ENCODE measurements at regions not wholly inside any gene's neighbourhood (a gene's known extent, or its start where the extent isn't known, plus 50 kb on each side); places are given as distances from the start of the nearest gene placed in this dataset.

- H3K27me3 ChIP-seq (ENCODE audit: control insufficient read depth, insufficient read depth, low read length) = no peaks in the 10 kb centered on the region
- H3K4me1 ChIP-seq (ENCODE audit: control insufficient read depth, insufficient read depth, low read length) = no peaks in the 10 kb centered on the region
- H3K9ac ChIP-seq (ENCODE audit: low read length) = no peak overlapping the region
- no peak overlapping the region for H3K27ac ChIP-seq (ENCODE audit: low read depth, low read length)
- no peak overlapping the region for H3K4me3 ChIP-seq (ENCODE audit: low read depth, low read length)
- no peaks in the 10 kb centered on the region for H3K9me3 ChIP-seq (ENCODE audit: control insufficient read depth, insufficient read depth, low read depth, low read length)
- H3K36me3 ChIP-seq (ENCODE audit: control insufficient read depth, insufficient read depth, low read length) = no peaks in the 10 kb centered on the region
These were observed 196.5 kb upstream of the DGKB start for GRCh38 chr7:15099074-15099473.

- no peak overlapping the region for H3K4me3 ChIP-seq (ENCODE audit: low read depth, low read length)
- H3K4me1 ChIP-seq (ENCODE audit: control insufficient read depth, insufficient read depth, low read length) = no peaks in the 10 kb centered on the region
- H3K27ac ChIP-seq (ENCODE audit: low read depth, low read length) = no peak overlapping the region
- H3K36me3 ChIP-seq (ENCODE audit: control insufficient read depth, insufficient read depth, low read length) = no peaks in the 10 kb centered on the region
- H3K9ac ChIP-seq (ENCODE audit: low read length) = no peak overlapping the region
- H3K27me3 ChIP-seq (ENCODE audit: control insufficient read depth, insufficient read depth, low read length) = no peaks in the 10 kb centered on the region
- no peaks in the 10 kb centered on the region for H3K9me3 ChIP-seq (ENCODE audit: control insufficient read depth, insufficient read depth, low read depth, low read length)
These were observed 194.3 kb upstream of the DGKB start for GRCh38 chr7:15096853-15097252.

GRCh38 chr7:15094989-15095388 lies 192.4 kb upstream of the DGKB start:
- H3K4me1 ChIP-seq (ENCODE audit: control insufficient read depth, insufficient read depth, low read length) = no peaks in the 10 kb centered on the region
- H3K27me3 ChIP-seq (ENCODE audit: control insufficient read depth, insufficient read depth, low read length) = no peaks in the 10 kb centered on the region
- H3K36me3 ChIP-seq (ENCODE audit: control insufficient read depth, insufficient read depth, low read length) = no peaks in the 10 kb centered on the region
- H3K9ac ChIP-seq (ENCODE audit: low read length) = no peak overlapping the region
- H3K9me3 ChIP-seq (ENCODE audit: control insufficient read depth, insufficient read depth, low read depth, low read length) = no peaks in the 10 kb centered on the region
- H3K27ac ChIP-seq (ENCODE audit: low read depth, low read length) = no peak overlapping the region
- H3K4me3 ChIP-seq (ENCODE audit: low read depth, low read length) = no peak overlapping the region

DNA sequence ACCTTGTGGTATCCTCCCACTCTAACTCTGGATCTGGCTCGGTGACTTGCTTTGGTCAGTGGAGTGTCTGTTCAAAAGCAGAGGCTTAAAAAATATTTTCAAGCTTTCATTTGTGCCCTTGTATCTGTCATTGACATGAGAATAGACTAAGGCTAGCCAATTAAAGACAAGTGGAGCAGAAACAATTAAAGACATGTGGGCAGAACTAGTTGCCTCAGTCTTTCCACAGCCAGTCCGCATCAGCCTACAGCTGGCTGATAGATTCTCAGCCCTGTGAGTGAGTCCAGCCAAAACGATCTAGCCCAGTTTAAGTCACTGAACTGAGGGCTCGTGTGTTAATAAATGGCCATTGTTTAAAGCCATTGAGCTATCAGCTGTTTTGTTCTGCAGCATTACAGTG lies 185.2 kb upstream of the DGKB start:
- no peak overlapping the region for H3K27ac ChIP-seq (ENCODE audit: low read depth, low read length)
- no peak overlapping the region for H3K4me3 ChIP-seq (ENCODE audit: low read depth, low read length)
- H3K9me3 ChIP-seq (ENCODE audit: control insufficient read depth, insufficient read depth, low read depth, low read length) = no peaks in the 10 kb centered on the region
- H3K36me3 ChIP-seq (ENCODE audit: control insufficient read depth, insufficient read depth, low read length) = no peaks in the 10 kb centered on the region
- H3K4me1 ChIP-seq (ENCODE audit: control insufficient read depth, insufficient read depth, low read length) = no peaks in the 10 kb centered on the region
- H3K27me3 ChIP-seq (ENCODE audit: control insufficient read depth, insufficient read depth, low read length) = no peaks in the 10 kb centered on the region
- H3K9ac ChIP-seq (ENCODE audit: low read length) = no peak overlapping the region

GRCh38 chr7:15086862-15087261 lies 184.3 kb upstream of the DGKB start:
- H3K4me1 ChIP-seq (ENCODE audit: control insufficient read depth, insufficient read depth, low read length) = no peaks in the 10 kb centered on the region
- no peak overlapping the region for H3K4me3 ChIP-seq (ENCODE audit: low read depth, low read length)
- no peak overlapping the region for H3K9ac ChIP-seq (ENCODE audit: low read length)
- no peaks in the 10 kb centered on the region for H3K27me3 ChIP-seq (ENCODE audit: control insufficient read depth, insufficient read depth, low read length)
- H3K9me3 ChIP-seq (ENCODE audit: control insufficient read depth, insufficient read depth, low read depth, low read length) = no peaks in the 10 kb centered on the region
- no peak overlapping the region for H3K27ac ChIP-seq (ENCODE audit: low read depth, low read length)
- no peaks in the 10 kb centered on the region for H3K36me3 ChIP-seq (ENCODE audit: control insufficient read depth, insufficient read depth, low read length)

GRCh38 chr7:15086131-15086611 lies 183.6 kb upstream of the DGKB start:
- no peaks in the 10 kb centered on the region for H3K27me3 ChIP-seq (ENCODE audit: control insufficient read depth, insufficient read depth, low read length)
- no peak overlapping the region for H3K9ac ChIP-seq (ENCODE audit: low read length)
- no peak overlapping the region for H3K4me3 ChIP-seq (ENCODE audit: low read depth, low read length)
- no peak overlapping the region for H3K27ac ChIP-seq (ENCODE audit: low read depth, low read length)
- no peaks in the 10 kb centered on the region for H3K36me3 ChIP-seq (ENCODE audit: control insufficient read depth, insufficient read depth, low read length)
- no peaks in the 10 kb centered on the region for H3K9me3 ChIP-seq (ENCODE audit: control insufficient read depth, insufficient read depth, low read depth, low read length)
- H3K4me1 ChIP-seq (ENCODE audit: control insufficient read depth, insufficient read depth, low read length) = no peaks in the 10 kb centered on the region

- Histone ChIP-seq H3K9me3 (ENCODE audit: control insufficient read depth, insufficient read depth, low read depth, low read length) (no peaks in the 10 kb centered on the region), H3K9ac (ENCODE audit: low read length) (no peak overlapping the region), H3K27me3 (ENCODE audit: control insufficient read depth, insufficient read depth, low read length) (no peaks in the 10 kb centered on the region)
These were observed 182.8 kb upstream of the DGKB start for GRCh38 chr7:15085366-15085765.

GRCh38 chr7:15084368-15084767 lies 181.8 kb upstream of the DGKB start:
- no peaks in the 10 kb centered on the region for H3K9me3 ChIP-seq (ENCODE audit: control insufficient read depth, insufficient read depth, low read depth, low read length)
- no peak overlapping the region for H3K27ac ChIP-seq (ENCODE audit: low read depth, low read length)
- H3K27me3 ChIP-seq (ENCODE audit: control insufficient read depth, insufficient read depth, low read length) = no peaks in the 10 kb centered on the region
- H3K4me3 ChIP-seq (ENCODE audit: low read depth, low read length) = no peak overlapping the region
- H3K36me3 ChIP-seq (ENCODE audit: control insufficient read depth, insufficient read depth, low read length) = no peaks in the 10 kb centered on the region
- no peak overlapping the region for H3K9ac ChIP-seq (ENCODE audit: low read length)
- H3K4me1 ChIP-seq (ENCODE audit: control insufficient read depth, insufficient read depth, low read length) = no peaks in the 10 kb centered on the region

More at GRCh38 chr7:15085366-15085765, 182.8 kb upstream of the DGKB start:
- no peaks in the 10 kb centered on the region for H3K36me3 ChIP-seq (ENCODE audit: control insufficient read depth, insufficient read depth, low read length)
- no peak overlapping the region for H3K27ac ChIP-seq (ENCODE audit: low read depth, low read length)
- H3K4me3 ChIP-seq (ENCODE audit: low read depth, low read length) = no peak overlapping the region
- no peaks in the 10 kb centered on the region for H3K4me1 ChIP-seq (ENCODE audit: control insufficient read depth, insufficient read depth, low read length)

GRCh38 chr7:15081891-15082290 lies 179.3 kb upstream of the DGKB start:
- no peaks in the 10 kb centered on the region for H3K4me1 ChIP-seq (ENCODE audit: control insufficient read depth, insufficient read depth, low read length)
- no peak overlapping the region for H3K27ac ChIP-seq (ENCODE audit: low read depth, low read length)
- no peaks in the 10 kb centered on the region for H3K27me3 ChIP-seq (ENCODE audit: control insufficient read depth, insufficient read depth, low read length)
- H3K9ac ChIP-seq (ENCODE audit: low read length) = no peak overlapping the region
- no peaks in the 10 kb centered on the region for H3K36me3 ChIP-seq (ENCODE audit: control insufficient read depth, insufficient read depth, low read length)
- no peaks in the 10 kb centered on the region for H3K9me3 ChIP-seq (ENCODE audit: control insufficient read depth, insufficient read depth, low read depth, low read length)
- H3K4me3 ChIP-seq (ENCODE audit: low read depth, low read length) = no peak overlapping the region

- no peaks in the 10 kb centered on the region for H3K36me3 ChIP-seq (ENCODE audit: control insufficient read depth, insufficient read depth, low read length)
- no peaks in the 10 kb centered on the region for H3K27me3 ChIP-seq (ENCODE audit: control insufficient read depth, insufficient read depth, low read length)
- H3K9me3 ChIP-seq (ENCODE audit: control insufficient read depth, insufficient read depth, low read depth, low read length) = no peaks in the 10 kb centered on the region
- no peaks in the 10 kb centered on the region for H3K4me1 ChIP-seq (ENCODE audit: control insufficient read depth, insufficient read depth, low read length)
- H3K9ac ChIP-seq (ENCODE audit: low read length) = no peak overlapping the region
- no peak overlapping the region for H3K4me3 ChIP-seq (ENCODE audit: low read depth, low read length)
- H3K27ac ChIP-seq (ENCODE audit: low read depth, low read length) = no peak overlapping the region
These were observed 170.8 kb upstream of the DGKB start for GRCh38 chr7:15073301-15073700.

DNA sequence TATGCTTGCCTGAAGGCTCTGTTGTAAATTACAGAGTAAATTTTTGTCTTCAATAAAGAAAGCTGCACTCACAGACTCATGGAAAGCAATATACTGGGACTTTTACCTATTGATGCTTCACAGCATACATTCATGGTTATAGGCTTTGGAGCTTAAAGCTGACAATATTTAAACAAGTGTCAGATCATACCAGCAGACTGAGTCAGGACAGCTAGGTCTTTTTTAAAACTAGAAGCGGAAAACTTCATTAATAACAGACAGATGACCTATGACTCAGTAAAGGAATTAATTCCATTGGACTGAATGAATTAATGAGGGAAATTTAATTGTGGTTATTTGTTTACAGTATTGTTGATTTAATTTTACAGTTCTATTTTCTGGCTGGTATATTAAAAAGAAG lies 165.8 kb upstream of the DGKB start:
- Histone ChIP-seq H3K9me3 (ENCODE audit: control insufficient read depth, insufficient read depth, low read depth, low read length) (no peaks in the 10 kb centered on the region), H3K36me3 (ENCODE audit: control insufficient read depth, insufficient read depth, low read length) (no peaks in the 10 kb centered on the region), H3K4me3 (ENCODE audit: low read depth, low read length) (no peak overlapping the region), H3K27ac (ENCODE audit: low read depth, low read length) (no peak overlapping the region), H3K9ac (ENCODE audit: low read length) (no peak overlapping the region), H3K4me1 (ENCODE audit: control insufficient read depth, insufficient read depth, low read length) (no peaks in the 10 kb centered on the region), H3K27me3 (ENCODE audit: control insufficient read depth, insufficient read depth, low read length) (no peaks in the 10 kb centered on the region)

- Histone ChIP-seq H3K27me3 (ENCODE audit: control insufficient read depth, insufficient read depth, low read length) (no peaks in the 10 kb centered on the region), H3K4me3 (ENCODE audit: low read depth, low read length) (no peak overlapping the region), H3K9ac (ENCODE audit: low read length) (no peak overlapping the region), H3K4me1 (ENCODE audit: control insufficient read depth, insufficient read depth, low read length) (no peaks in the 10 kb centered on the region), H3K36me3 (ENCODE audit: control insufficient read depth, insufficient read depth, low read length) (no peaks in the 10 kb centered on the region), H3K27ac (ENCODE audit: low read depth, low read length) (no peak overlapping the region), H3K9me3 (ENCODE audit: control insufficient read depth, insufficient read depth, low read depth, low read length) (peaks cover 14% of the 10 kb centered on the region)
These were observed 154.7 kb upstream of the DGKB start for GRCh38 chr7:15057272-15057671.

All from HUES6 (cell line).